ENCODE measurements at regions not wholly inside any gene's neighbourhood (a gene's known extent, or its start where the extent isn't known, plus 50 kb on each side); places are given as distances from the start of the nearest gene placed in this dataset.

DNA sequence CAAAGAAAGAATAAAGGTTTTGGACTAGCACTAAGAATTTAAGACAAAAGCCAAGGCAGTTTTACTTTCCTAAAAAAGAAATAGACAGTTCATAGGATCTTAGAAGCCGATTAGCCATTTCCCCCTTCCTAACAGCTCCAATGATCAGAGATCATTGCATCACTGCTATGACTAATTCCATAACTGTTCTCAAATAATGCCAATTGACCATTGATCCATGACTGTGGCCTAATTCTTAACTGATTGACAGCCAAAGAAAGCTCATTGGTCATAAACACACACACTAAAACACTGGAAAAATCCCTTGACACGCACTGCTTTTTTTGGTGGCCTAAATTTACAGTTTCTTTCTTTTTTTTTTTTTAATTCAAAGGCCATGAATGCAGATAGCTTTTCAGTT, 345.0 kb upstream of the ACVR2A start:
- DNase-seq: no peak

- DNase-seq: no peak
Measured at GRCh38 chr2:147495734-147496133, 349.1 kb upstream of the ACVR2A start.

DNA sequence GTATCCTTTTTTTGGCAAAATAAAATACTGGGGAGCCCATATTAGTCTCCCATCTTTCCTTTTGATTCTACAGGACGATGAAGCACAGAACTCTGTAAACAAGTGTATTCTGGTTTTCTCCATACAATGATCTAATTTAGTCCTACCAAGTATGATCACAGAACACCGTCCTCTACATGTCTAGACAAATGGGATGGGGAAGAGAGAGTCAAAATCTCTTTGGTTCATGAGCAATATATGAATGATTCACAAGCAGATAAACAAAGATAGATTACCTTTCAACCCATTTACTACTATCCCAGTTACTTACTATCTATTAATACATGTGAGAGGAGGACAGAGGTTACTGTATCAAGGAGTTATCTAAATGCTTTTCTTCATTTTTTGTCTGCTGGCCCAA, 352.4 kb upstream of the ACVR2A start:
- DNase-seq: no peak

DNA sequence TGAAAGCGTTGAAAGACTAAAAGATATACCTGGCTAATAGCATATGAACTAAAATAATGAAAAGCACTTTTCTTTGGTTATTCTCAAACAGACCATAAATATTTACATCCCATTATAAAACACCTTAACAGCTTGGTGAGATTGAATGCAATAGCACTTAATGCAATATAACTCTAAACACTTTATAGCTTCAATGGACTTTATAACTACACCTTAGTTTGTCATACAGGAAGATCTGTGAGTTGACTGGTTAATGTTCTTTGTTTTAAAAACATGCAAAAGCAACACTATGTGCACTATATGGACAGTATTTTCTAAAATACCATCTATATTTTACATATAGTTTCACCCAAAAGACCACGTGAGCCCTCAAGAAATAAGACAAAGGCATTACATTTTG, 353.3 kb upstream of the ACVR2A start:
- no peak for DNase-seq

- DNase-seq: no peak
Measured at GRCh38 chr2:147490401-147491261, 354.2 kb upstream of the ACVR2A start.

GRCh38 chr2:147488472-147488871, 356.4 kb upstream of the ACVR2A start:
- no peak for DNase-seq

DNA sequence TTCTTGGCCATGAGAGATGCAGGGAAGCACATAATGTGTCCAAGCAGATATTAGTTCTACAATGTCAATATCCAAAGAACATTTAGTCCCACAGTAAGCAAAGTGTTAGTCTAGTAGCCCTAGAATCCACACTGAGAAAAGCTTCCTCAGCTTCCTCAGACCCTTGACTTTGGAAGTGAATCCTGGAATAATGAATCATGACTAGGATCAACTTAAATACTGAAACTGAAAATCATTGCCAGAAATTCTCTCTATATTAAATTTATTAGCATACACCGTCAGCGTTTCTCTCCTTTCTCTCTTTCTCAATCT, 356.9 kb upstream of the ACVR2A start:
- DNase-seq: no peak

DNA sequence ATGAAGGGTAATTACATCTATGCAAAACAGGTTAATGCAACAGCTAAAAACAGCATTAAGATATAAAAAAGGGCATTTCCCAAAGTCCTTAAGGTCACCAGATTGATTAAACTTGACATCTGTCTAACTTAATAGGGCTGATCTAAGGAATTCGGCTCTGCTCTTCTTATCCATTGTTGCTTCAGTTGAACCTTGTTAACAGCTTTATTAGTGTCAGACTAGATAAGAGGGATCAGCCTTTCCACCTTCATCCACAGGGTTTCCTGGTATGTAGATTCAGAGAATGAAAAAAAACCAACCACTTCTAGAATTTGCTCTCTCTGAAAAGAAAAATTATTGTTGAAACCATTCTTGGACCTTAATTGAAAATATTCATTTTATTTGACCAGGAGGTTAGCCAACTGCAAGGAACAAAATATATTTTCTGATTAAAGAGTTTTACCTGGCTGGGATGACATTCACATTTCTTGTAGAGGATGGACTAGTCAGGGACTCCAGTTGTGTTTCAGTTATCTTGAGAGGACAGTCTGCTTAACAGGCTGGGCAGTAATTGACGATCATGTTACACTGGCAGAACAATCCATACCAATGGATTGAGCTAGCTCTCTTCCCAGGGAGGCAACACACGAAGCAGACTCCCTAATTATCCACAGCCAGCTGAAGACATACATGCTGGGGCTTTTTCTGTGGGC, 357.4 kb upstream of the ACVR2A start:
- no peak for DNase-seq

- no peak for DNase-seq
Measured at GRCh38 chr2:147485210-147485851, 359.5 kb upstream of the ACVR2A start.

DNA sequence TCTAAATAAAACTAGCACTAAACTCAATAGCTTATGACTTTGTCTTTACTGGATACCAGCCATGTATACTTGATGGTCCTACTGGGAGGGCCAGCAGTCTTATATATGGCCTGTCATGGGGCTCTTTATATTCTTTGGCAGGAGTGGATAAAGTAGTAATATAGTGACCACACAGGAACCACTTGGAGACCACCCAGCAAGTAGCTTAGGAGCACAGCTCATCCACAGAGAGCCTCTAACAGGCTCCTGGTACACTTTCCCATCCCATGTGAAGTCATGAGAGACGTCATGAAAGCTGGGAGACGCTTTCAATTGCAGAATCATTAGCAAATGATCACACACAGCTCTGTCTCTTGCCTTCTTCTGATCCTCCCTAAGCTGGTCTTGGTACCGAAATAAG, 360.9 kb upstream of the ACVR2A start:
- DNase-seq: no peak

DNA sequence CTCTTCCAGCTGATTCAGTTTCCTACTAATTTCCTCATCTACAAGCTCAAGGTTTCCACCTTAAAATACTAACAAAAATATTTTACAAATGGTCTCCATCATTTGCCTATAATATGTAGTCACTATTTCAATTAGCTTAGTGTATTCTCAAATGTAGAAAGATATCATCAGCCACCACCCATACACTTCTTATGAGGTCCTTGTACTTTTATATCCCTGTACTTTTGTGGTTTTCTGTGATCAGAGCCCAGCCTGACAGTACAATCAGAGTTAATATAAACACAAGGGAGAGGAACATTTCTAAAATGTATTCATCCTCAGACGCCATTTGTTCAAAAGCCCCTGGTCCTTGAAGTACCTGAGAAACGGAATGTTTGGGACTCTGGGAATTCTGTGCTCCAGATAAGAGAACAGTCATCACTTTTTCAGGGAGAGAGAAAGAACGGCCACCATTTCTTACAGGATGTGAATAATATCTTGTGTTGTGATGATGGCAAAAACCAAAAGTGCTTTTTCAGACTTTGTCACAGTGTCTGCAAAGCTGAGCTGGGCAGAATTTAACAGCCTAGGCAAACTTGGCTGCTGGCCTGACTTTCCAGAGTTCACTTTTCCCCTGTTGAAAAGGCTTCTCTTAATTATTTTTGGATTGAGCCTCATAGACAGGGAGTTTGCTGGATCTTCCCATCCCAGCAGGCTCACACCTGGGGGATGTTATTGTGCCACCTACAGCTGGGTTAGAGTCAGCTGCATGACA, 361.7 kb upstream of the ACVR2A start:
- no peak for DNase-seq

DNA sequence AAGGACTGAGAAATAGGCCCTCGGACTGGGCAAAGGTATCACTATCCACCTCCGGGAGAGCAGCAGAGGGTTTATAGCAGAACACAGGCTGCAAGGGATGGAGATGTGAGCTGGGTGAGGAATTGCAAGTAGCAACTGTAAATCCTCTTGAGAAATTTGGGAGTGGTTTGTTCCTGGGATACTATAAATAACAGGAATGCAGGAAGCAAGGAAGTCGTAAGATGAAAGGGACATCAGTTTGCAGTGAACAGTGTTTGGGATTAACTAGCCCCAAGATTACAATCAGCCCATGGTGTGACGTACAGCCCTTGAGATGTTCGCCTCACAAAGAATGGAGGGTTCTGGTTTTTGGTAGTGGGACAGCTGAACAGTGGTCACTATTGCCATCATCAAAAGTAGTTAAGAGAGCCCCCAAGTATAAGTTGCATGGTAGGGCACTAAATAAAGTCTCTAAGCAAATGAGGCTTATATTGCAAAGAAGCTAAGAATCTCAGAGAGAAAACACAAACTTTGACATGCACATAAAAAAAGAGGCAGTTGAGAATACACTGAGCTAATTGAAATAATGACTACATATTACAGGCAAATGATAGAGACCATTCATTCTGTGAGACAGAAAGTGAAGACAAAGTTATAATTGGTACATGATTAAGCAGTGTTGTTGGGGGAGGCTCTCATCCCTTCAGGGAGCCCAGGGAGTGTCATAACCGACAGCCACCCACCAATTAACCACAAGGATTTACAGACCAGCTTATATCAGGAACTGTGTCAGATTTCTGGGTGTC, 362.5 kb upstream of the ACVR2A start:
- no peak for DNase-seq

DNA sequence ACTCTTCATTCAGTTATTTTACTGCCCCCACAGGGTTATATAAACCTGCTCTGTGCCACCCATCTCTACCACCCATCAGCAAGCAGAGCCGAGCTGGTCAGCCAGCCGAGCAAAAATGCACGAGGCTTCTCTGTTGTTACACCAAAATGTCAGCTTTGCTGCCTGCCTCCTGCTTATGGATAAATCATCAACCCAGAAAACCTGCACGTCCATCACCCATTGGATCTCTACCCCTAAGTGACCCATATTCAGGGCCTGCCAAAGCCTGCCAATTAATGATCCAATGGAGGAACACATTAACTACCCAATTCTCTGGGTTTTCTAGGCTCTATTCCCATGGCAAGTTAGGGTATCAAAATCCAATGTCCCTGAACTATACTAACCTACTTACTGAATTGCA, 365.5 kb upstream of the ACVR2A start:
- no peak for DNase-seq

- no peak for DNase-seq
Measured at GRCh38 chr2:147473075-147473474, 371.8 kb upstream of the ACVR2A start.

GRCh38 chr2:147471126-147471525, 373.7 kb upstream of the ACVR2A start:
- DNase-seq: no peak

GRCh38 chr2:147469471-147469870, 375.4 kb upstream of the ACVR2A start:
- DNase-seq: no peak

- DNase-seq: no peak
Measured at GRCh38 chr2:147468963-147469362, 375.9 kb upstream of the ACVR2A start.

- DNase-seq: no peak
Measured at GRCh38 chr2:147468349-147468748, 376.5 kb upstream of the ACVR2A start.

GRCh38 chr2:147467441-147467840, 377.4 kb upstream of the ACVR2A start:
- DNase-seq: no peak

DNA sequence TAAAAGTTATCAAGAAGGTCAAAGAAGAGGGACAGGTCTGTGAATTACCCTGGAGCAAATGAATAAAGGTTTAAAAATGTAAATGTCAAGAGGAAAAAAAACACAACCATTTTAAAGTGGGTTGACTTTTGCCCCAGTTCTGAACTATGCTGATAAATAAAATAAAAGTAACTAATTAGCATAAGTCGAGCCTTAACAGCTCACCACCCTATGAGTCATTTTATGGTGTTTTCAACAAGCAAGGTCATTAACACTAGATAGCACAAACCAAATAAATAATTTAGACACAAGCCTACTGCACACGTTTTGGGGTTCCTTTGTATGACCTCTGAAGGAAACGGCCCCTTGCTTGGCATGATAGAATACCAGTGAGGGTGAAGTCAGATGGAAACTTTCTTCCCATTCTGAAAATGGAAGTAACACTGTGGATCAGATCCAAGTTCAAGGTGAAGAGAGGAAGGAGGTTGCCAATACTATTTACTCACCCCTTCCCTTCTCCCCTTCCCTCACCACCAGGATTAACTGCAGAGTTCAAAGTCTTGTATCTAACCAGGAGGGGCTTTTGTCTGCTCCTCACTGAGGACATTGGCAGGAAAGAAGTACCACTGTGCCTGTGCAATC, 380.0 kb upstream of the ACVR2A start:
- no peak for DNase-seq

GRCh38 chr2:147463881-147464520, 380.8 kb upstream of the ACVR2A start:
- DNase-seq: no peak

DNA sequence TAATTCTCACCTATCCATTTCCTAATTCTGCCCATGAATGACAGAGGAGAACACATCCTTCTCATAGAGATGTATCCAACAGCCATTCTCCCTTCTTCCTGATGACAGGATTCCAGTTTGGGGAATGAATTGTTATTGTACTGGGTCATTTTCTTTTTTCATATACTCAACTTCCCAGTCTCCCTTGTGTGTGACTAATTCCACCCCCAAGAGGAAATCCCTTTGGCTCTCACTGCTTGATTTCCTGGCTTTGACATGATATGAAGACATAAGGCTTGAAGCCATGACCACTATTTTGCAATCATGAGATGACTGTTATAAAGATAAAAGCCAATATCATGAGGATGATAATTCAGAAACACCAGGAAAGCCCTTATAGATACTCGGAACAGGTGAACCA, 384.7 kb upstream of the ACVR2A start:
- no peak for DNase-seq

All from activated gamma-delta T cell (primary cell).